ENCODE measurements at regions not wholly inside any gene's neighbourhood (a gene's known extent, or its start where the extent isn't known, plus 50 kb on each side); places are given as distances from the start of the nearest gene placed in this dataset.

GRCh38 chr2:58521803-58522554 is 280.9 kb upstream of the FANCL start:
- H3K4me3 ChIP-seq (ENCODE audit: low read depth, low read length): no peak overlapping the region

GRCh38 chr2:58520903-58521302 is 279.8 kb upstream of the FANCL start:
- no peak overlapping the region for H3K4me3 ChIP-seq (ENCODE audit: low read depth, low read length)

DNA sequence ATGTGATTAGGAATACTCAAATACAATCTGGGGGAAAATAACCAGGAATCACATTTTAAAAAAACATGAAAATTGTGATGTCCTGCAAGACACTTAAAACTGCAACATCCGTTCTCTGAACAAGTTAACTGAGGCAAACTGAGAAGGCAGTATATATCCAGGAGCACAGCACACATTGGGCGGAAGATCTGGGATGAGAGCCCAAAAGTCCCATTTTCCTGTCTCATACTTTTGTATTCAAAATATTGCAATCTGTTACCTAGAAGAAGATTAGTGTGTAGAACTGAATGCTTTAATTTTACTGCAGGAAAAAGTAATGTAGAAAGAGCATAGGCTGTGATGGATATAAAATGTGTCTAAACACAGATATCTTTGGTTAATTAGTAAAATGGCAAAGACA is 276.8 kb upstream of the FANCL start:
- H3K4me3 ChIP-seq (ENCODE audit: low read depth, low read length): no peak overlapping the region

DNA sequence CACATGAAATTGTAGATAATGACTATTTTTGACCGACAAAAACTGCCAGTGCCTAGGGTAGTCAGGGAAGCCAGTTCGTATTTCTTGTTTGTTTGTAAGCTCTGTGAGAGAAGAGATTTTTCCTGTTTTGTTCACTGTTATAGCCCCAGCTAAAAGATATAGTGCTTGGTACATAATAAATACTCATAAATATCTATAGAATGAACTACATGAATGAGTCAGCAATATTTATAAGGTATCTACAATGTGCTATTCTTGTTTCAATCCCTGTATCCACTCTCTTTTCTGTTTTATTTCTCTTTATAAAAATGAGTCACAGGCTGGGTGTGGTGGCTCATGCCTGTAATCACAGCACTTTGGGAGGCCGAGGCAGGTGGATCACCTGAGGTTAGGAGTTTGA is 275.6 kb upstream of the FANCL start:
- H3K4me3 ChIP-seq (ENCODE audit: low read depth, low read length): no peak overlapping the region

- H3K4me3 ChIP-seq (ENCODE audit: low read depth, low read length): no peak overlapping the region
Observed at GRCh38 chr2:58515827-58516573, 274.9 kb upstream of the FANCL start.

DNA sequence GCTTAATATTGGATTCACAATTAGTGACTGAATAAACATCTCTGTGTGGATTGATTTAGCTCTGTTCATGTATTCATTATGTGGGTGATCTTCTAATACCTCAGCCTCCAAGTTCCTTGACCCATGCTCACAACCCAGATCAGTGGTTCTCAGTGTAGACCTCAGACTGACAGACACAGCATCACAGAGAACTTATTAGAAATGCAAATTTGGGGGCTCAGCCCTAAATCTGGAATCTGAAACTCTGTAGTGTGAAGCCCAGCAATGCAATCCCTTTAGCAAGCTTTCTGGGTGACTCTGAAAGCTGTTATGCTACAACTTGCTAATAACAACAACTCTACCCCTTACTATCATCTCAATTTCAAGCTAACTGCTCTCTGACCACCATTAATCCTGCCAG is 273.1 kb upstream of the FANCL start:
- no peak overlapping the region for H3K4me3 ChIP-seq (ENCODE audit: low read depth, low read length)

- H3K4me3 ChIP-seq (ENCODE audit: low read depth, low read length): no peak overlapping the region
Observed at GRCh38 chr2:58512878-58513277, 271.8 kb upstream of the FANCL start.

DNA sequence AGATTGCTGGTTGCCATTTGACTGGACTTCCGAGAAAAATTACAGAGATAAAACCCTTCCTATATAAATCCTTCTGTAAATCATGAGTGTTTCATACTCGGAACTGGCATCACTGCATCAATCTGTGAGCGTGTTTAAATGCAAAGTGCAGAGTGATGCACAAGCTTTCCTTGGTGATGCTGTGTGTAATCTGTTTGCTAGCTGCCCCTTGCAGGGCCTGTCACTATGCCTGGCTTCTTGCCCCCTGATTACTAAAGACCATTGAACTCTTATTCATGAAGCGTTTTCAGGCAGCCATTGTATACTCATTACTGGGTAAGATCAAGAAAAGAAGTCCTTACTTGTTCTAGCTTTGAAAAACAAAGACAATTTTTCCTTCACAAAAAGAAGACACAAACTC is 266.9 kb upstream of the FANCL start:
- no peak overlapping the region for H3K4me3 ChIP-seq (ENCODE audit: low read depth, low read length)

DNA sequence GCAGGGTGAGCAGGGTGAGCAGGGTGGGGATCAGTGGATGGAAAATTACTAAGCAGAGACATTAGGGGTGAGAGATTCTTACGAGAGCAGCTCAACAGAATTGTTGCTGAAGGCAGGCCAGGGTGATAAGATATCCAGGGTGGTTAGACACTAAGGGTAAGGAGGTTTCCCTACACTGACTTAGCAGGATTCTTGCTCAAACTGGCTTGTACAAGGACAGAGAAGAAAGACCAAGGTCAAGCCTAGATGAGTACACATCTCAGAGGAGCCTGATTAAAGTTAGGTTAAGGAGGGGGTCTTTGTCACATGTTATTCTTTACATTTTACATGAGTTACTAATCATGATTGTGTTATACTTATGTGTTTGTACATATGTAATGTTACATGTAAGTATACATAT is 262.8 kb upstream of the FANCL start:
- no peak overlapping the region for H3K4me3 ChIP-seq (ENCODE audit: low read depth, low read length)

GRCh38 chr2:58502931-58503330 is 261.8 kb upstream of the FANCL start:
- H3K4me3 ChIP-seq (ENCODE audit: low read depth, low read length): no peak overlapping the region

- H3K4me3 ChIP-seq (ENCODE audit: low read depth, low read length): no peak overlapping the region
Observed at GRCh38 chr2:58501371-58502160, 260.4 kb upstream of the FANCL start.

- no peak overlapping the region for H3K4me3 ChIP-seq (ENCODE audit: low read depth, low read length)
Observed at GRCh38 chr2:58497168-58497567, 256.0 kb upstream of the FANCL start.

DNA sequence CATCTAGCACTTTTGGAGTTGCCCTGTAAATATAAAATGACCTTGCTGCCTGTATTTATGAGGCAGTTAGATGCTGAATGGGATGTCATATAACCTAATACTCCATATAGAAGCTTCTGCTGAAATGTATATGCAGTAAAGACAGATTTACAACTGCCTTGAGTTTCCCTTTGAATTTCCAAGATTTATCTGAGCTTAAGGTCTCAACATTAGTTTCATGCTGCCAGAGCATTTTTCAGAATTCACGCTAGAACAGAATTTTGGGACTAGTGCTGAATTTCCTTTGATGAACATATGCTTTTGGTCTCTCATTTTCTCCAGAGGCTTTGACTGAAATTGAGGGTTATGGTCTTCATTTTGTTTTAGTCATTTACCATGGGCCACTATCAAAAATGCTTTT is 254.7 kb upstream of the FANCL start:
- H3K4me3 ChIP-seq (ENCODE audit: low read depth, low read length): no peak overlapping the region

GRCh38 chr2:58494071-58494501 is 253.0 kb upstream of the FANCL start:
- no peak overlapping the region for H3K4me3 ChIP-seq (ENCODE audit: low read depth, low read length)

- no peak overlapping the region for H3K4me3 ChIP-seq (ENCODE audit: low read depth, low read length)
Observed at GRCh38 chr2:58484629-58485028, 243.5 kb upstream of the FANCL start.

DNA sequence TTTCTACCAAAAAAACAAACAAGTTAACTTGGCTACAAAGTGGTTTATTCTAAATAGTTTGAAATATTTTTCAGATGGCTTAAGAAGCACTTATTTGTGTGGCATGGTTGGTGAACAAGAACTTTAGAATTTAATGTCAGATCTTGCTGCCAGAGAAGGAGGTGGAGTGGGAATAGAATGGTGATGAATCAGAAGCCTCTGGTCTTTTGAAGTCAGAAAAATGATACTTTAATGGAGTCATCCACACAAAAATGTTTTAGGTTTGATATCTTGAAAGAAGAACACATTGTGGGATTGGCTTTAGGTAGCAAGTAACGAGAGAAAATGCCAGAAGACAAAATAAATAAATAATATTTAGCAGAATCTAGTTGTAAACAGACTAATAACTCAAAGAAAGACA is 243.1 kb upstream of the FANCL start:
- H3K4me3 ChIP-seq (ENCODE audit: low read depth, low read length): no peak overlapping the region

- no peak overlapping the region for H3K4me3 ChIP-seq (ENCODE audit: low read depth, low read length)
Observed at GRCh38 chr2:58483307-58483706, 242.2 kb upstream of the FANCL start.

DNA sequence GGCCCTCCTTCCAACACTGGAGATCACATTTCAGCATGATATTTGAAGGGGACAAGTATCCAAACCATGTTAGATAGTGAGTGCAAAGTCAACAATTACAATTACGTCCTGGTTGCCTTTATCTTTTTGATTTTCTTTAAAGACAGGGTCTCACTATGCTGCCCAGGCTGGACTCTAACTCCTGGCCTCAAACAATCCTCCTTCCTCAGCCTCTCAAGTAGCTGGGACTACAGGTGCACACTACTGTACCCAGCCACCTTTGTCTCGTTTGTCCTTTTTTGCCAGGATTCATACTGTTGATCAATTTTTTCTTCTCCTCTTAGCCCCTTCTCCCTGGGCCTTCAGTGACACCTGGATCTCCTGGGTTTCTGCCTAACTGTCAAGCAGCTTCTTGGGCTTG is 240.5 kb upstream of the FANCL start:
- no peak overlapping the region for H3K4me3 ChIP-seq (ENCODE audit: low read depth, low read length)

DNA sequence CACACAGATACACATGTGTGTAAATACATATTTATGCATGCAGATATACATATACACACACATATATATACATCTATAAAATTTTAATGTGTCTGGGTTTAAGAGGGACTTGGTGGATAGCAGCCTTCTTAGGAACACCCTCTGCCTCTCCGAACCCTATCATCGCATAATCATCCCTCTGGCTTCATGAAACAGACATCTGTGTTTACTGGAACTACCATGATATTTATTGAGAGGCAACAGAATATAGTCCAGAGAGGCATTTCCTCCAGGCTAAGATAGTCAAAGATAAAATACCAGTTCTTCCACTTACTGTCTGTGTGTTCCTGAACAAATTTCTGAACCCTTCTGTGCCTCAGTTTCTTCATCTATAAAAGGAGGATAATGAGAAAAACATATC is 239.0 kb upstream of the FANCL start:
- no peak overlapping the region for H3K4me3 ChIP-seq (ENCODE audit: low read depth, low read length)

DNA sequence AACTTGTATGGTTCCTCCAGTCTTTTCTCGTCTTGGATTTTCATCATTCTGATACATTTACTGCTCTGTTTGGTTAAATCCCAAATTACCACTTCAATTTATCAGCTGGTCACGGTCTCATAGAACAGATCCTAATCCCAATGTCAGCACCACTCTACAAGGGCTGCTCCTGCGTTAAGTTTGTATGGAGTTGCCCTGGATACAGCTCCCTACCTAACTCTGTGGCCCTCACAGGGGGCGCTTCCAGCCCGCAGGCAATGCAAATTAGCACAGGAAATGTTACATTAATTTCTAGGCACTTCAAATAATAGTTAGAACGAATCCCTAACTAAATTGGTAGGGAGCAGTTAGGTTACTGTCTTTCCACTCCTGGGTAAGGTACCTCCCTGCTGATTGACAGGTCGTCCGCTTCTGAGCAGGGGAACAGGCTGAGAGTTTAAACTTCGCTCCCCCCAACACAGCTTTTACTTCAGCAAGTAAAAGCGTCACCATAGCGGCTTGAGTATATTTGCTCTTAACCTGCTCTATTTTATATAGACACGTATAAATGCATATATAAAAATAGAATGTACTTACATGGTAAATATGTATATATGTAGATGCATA is 238.5 kb upstream of the FANCL start:
- H3K4me3 ChIP-seq (ENCODE audit: low read depth, low read length): no peak overlapping the region

GRCh38 chr2:58476556-58476955 is 235.4 kb upstream of the FANCL start:
- no peak overlapping the region for H3K4me3 ChIP-seq (ENCODE audit: low read depth, low read length)
